ENCODE measurements at regions not wholly inside any gene's neighbourhood (a gene's known extent, or its start where the extent isn't known, plus 50 kb on each side); places are given as distances from the start of the nearest gene placed in this dataset.

GRCh38 chr10:94199565-94199964 lies 163.2 kb downstream of the NOC3L start:
- no peak for TF ChIP-seq POLR2A (IDR thresholded peaks at IDR 0.05; ENCODE audit: extremely low read depth, insufficient read length)
- TF ChIP-seq, protein P1, sequence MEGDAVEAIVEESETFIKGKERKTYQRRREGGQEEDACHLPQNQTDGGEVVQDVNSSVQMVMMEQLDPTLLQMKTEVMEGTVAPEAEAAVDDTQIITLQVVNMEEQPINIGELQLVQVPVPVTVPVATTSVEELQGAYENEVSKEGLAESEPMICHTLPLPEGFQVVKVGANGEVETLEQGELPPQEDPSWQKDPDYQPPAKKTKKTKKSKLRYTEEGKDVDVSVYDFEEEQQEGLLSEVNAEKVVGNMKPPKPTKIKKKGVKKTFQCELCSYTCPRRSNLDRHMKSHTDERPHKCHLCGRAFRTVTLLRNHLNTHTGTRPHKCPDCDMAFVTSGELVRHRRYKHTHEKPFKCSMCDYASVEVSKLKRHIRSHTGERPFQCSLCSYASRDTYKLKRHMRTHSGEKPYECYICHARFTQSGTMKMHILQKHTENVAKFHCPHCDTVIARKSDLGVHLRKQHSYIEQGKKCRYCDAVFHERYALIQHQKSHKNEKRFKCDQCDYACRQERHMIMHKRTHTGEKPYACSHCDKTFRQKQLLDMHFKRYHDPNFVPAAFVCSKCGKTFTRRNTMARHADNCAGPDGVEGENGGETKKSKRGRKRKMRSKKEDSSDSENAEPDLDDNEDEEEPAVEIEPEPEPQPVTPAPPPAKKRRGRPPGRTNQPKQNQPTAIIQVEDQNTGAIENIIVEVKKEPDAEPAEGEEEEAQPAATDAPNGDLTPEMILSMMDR (IDR thresholded peaks at IDR 0.05; ENCODE audit: low read depth, low read length), result no peak
- TF ChIP-seq MAX (IDR thresholded peaks at IDR 0.05; ENCODE audit: low read depth, low read length), result no peak
- TF ChIP-seq MYC (IDR thresholded peaks at IDR 0.05; ENCODE audit: low read depth, low read length), result no peak

All from NB4 (cell line).